Neutrophil (primary cell): ENCODE measurements at regions not wholly inside any gene's neighbourhood (a gene's known extent, or its start where the extent isn't known, plus 50 kb on each side); places are given as distances from the start of the nearest gene placed in this dataset.

ENCODE experiments used
- H3K27ac ChIP-seq: fragments of 200-600 bp; sonication (generic); 2 replicates; pipeline ENCODE4 v1.5.1; 2016; ENCODE audit warnings: mild to moderate bottlenecking, moderate library complexity
- H3K27me3 ChIP-seq: fragments of 200-600 bp; sonication (generic); 2 replicates; pipeline ENCODE4 v1.6.0; 2016; ENCODE audit warnings: mild to moderate bottlenecking
- H3K36me3 ChIP-seq: fragments of 200-600 bp; sonication (generic); 2 replicates; pipeline ENCODE4 v1.5.1; 2017
- H3K4me1 ChIP-seq, 2 experiments: fragments of 200-600 bp in 1 of 2; sonication (generic) in 1 of 2; 1 replicate in 1 of 2; 2 replicates in 1 of 2; pipeline versions ENCODE4 v1.5.1 to v1.6.1; 2013 to 2016; ENCODE audit warnings: low read depth in 1 of 2, low read length in 1 of 2, mild to moderate bottlenecking in 1 of 2, moderate library complexity in 1 of 2; ENCODE audit not compliant: control insufficient read depth in 1 of 2, insufficient read depth in 1 of 2
- H3K4me3 ChIP-seq, 2 experiments: fragments of 200-600 bp in 1 of 2; sonication (generic) in 1 of 2; 1 replicate in 1 of 2; 2 replicates in 1 of 2; pipeline ENCODE4 v1.5.1; 2013 to 2016; ENCODE audit warnings: low read depth in 1 of 2, low read length in 1 of 2, mild to moderate bottlenecking in 1 of 2, moderate library complexity in 1 of 2
- H3K9me3 ChIP-seq: fragments of 200-600 bp; sonication (generic); 2 replicates; pipeline ENCODE4 v1.5.1; 2016
- CTCF ChIP-seq: fragments of 200-600 bp; sonication (generic); IDR thresholded peaks from 2 replicates; pipeline ENCODE4 v1.5.1; 2016; ENCODE audit warnings: antibody characterized with exemption

- Histone ChIP-seq H3K27ac (no peak overlapping the region), H3K4me3 (no peak overlapping the region), H3K36me3 (no peaks in the 10 kb centered on the region), H3K4me1 (no peaks in the 10 kb centered on the region), H3K9me3 (peaks cover 7% of the 10 kb centered on the region), H3K27me3 (no peaks in the 10 kb centered on the region)
- no peak for TF ChIP-seq CTCF
Measured at GRCh38 chr1:65670518-65670917, 122.2 kb upstream of the PDE4B start.

- Histone ChIP-seq H3K4me3 (no peak overlapping the region), H3K27me3 (no peaks in the 10 kb centered on the region), H3K36me3 (no peaks in the 10 kb centered on the region), H3K9me3 (no peaks in the 10 kb centered on the region), H3K4me1 (no peaks in the 10 kb centered on the region), H3K27ac (no peak overlapping the region)
- TF ChIP-seq CTCF, result no peak
Measured at GRCh38 chr1:65674522-65674921, 118.2 kb upstream of the PDE4B start.

- Histone ChIP-seq H3K4me3 (no peak overlapping the region), H3K9me3 (no peaks in the 10 kb centered on the region), H3K27me3 (no peaks in the 10 kb centered on the region), H3K36me3 (no peaks in the 10 kb centered on the region), H3K27ac (no peak overlapping the region), H3K4me1 (no peaks in the 10 kb centered on the region)
- TF ChIP-seq CTCF, result no peak
Measured at GRCh38 chr1:65679773-65680172, 112.9 kb upstream of the PDE4B start.

- Histone ChIP-seq H3K4me1 (no peaks in the 10 kb centered on the region), H3K27me3 (no peaks in the 10 kb centered on the region), H3K27ac (no peak overlapping the region), H3K9me3 (no peaks in the 10 kb centered on the region), H3K36me3 (no peaks in the 10 kb centered on the region), H3K4me3 (no peak overlapping the region)
- no peak for TF ChIP-seq CTCF
Measured at GRCh38 chr1:65681096-65681495, 111.6 kb upstream of the PDE4B start.

- no peak overlapping the region for H3K27ac ChIP-seq
- H3K9me3 ChIP-seq, result no peaks in the 10 kb centered on the region
- H3K36me3 ChIP-seq, result no peaks in the 10 kb centered on the region
- peak; percentile 93 for TF ChIP-seq CTCF
- H3K27me3 ChIP-seq, result no peaks in the 10 kb centered on the region
- H3K4me1 ChIP-seq, result no peaks in the 10 kb centered on the region
- no peak overlapping the region for H3K4me3 ChIP-seq
Measured at GRCh38 chr1:65687428-65688214, 105.1 kb upstream of the PDE4B start.
